AG10803 (cell line): ENCODE measurements at regions not wholly inside any gene's neighbourhood (a gene's known extent, or its start where the extent isn't known, plus 50 kb on each side); places are given as distances from the start of the nearest gene placed in this dataset.

Experiments
- DNase-seq: peaks from one replicate; pipeline ENCODE4 v3.0.0; 2010; ENCODE audit warnings: low read depth
- H3K4me3 ChIP-seq: 2 replicates; pipeline ENCODE4 v1.5.1; 2011; ENCODE audit warnings: mild to moderate bottlenecking, low read length, control low read depth
- CTCF ChIP-seq: conservative IDR thresholded peaks from 2 replicates; pipeline ENCODE4 v1.5.1; 2011; ENCODE audit warnings: mild to moderate bottlenecking, low read length, control low read depth, inconsistent platforms

DNA sequence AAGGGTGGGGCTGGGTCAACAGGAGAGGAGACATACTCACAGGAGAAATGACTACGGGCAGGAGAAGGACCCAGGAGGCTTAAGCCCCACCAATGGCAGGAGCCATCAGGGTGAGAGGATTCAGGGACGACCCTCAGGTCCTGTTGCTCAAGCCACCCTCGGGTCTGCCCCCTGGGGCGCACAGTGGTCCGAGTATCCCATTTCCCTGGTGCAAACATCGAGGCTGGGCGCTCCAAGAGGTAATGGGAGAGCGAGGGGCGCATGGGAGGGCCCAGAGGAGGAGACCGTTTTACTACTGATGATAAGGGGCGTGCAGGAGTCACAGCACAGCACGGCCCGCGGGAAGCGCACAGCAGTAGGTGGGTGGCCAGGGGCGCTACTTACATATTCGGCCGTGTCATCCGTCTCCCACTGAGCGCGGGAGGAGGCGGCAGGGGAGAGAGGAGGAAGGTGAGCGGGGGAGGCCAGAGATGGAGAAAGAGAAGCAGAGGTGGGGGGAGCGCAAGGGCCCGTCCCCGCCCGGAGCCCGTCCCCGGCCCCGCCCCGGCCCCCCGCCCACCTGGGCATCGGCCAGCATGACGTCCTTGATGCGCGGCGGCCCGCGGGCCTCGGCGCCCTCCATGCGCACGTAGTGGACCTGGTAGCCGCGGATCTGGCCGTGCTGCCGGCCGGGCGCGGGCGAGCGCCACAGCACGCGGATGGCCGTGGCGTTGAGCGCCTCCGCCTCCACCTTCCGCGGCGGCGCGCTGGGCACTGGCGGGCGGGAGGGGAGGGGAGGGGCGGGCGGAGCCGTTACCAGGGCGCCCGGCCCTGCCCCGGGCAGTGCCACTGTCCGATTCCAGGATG, 111.5 kb downstream of the PTPRS start:
- no peak overlapping the region for H3K4me3 ChIP-seq
- DNase-seq, result no peak
- TF ChIP-seq CTCF, result no peak

GRCh38 chr19:5228490-5228889, 112.1 kb downstream of the PTPRS start:
- DNase-seq, result no peak
- TF ChIP-seq CTCF, result no peak
- H3K4me3 ChIP-seq, result no peak overlapping the region

DNA sequence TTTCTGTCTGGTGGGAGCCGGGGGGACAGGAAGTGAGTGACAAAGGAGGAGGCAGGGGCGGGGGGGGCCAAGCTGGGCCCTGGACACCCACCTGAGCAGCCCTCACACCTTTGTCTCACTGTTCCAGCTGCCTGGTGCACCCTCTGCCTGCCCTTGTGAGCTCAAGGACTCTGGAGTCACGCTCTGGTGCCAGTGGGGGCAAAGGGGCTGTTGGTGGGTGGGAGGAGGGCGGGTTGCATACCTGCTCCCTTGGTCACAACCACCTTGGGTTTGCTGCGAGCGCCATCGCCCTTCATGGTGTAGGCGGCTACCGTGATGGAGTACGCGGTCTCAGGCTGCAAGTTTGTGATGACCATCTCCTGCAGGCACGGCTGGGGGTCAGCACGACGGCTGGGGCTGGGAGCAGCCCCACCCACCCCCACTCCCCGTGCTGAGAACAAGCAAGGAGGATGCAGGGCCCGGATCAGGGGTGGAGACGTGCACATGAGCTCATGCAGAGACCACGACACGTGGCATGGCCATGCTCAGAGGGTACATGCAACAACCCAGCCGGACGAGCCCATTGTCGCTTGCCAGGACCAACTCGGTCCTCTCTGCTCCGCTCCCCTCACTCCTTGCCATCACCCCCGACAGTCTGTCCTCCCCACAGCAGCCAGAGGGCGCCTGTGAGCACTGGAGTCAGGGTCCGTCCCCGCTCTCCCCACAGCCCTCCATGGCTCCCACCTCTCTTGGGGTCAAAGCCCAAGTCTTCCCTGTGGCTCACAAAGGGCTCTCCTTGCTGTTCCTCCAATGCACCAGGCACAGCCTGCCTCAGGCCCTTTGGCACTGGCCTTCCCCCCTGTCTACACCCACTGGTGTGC, 114.9 kb downstream of the PTPRS start:
- DNase-seq, result no peak
- H3K4me3 ChIP-seq, result no peak overlapping the region
- peak; percentile 45 for TF ChIP-seq CTCF

- no peak for DNase-seq
- no peak overlapping the region for H3K4me3 ChIP-seq
- no peak for TF ChIP-seq CTCF
Observed at GRCh38 chr19:5224480-5224879, 116.1 kb downstream of the PTPRS start.

GRCh38 chr19:5222821-5223321, 117.7 kb downstream of the PTPRS start:
- no peak overlapping the region for H3K4me3 ChIP-seq
- no peak for DNase-seq
- no peak for TF ChIP-seq CTCF

DNA sequence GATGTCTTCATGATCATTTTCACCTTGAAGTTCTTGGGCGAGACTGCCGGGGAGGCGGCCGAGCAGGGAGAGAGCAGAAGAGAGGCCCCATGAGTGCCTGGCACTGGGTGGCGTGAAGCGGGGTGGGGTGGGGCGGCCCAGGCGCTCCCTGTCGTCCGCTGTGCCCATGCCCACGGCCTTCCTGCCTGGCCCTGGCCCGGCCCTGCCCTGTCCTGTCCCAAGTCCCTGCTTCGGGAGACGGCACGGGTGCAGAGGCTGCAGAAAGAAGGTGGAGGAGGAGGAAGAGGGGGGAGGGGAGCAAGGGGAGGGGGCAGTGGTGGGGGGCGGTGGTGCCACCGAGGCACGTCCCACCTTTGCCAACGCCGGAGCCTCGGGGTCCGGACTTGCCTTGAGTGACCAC, 118.4 kb downstream of the PTPRS start:
- no peak overlapping the region for H3K4me3 ChIP-seq
- no peak for DNase-seq
- TF ChIP-seq CTCF, result no peak
